Thoracic aorta (tissue), 2 donors: ENCODE measurements at regions not wholly inside any gene's neighbourhood (a gene's known extent, or its start where the extent isn't known, plus 50 kb on each side); places are given as distances from the start of the nearest gene placed in this dataset.

Experiments used
- ATAC-seq: fragments of 150-250 bp; one replicate; pipeline ENCODE4 v1.8.0; 2017; ENCODE audit warnings: low read depth; ENCODE audit not compliant: insufficient number of reproducible peaks, low FRiP score
- DNase-seq: peaks from one replicate; pipeline ENCODE4 v3.0.0-alpha.2; 2020; ENCODE audit warnings: low spot score
- H3K27ac ChIP-seq, 2 donors: fragments of 200-600 bp; sonication (generic); 1 replicate in 1 of 2; 2 replicates in 1 of 2; pipeline ENCODE4 v1.5.1; 2016; ENCODE audit warnings: mild to moderate bottlenecking in 2 of 2, moderate library complexity in 2 of 2
- H3K27me3 ChIP-seq: fragments of 200-600 bp; sonication (generic); replicated peaks from 2 replicates; pipeline ENCODE4 v1.6.0; 2016; ENCODE audit warnings: mild to moderate bottlenecking; ENCODE audit not compliant: insufficient read depth
- H3K36me3 ChIP-seq: fragments of 200-600 bp; sonication (generic); one replicate; pipeline ENCODE4 v1.5.1; 2016
- H3K4me1 ChIP-seq, 2 donors: fragments of 200-600 bp; sonication (generic); 1 replicate in 1 of 2; 2 replicates in 1 of 2; pipeline versions ENCODE4 v1.5.1 to v1.6.0; 2016; ENCODE audit warnings: low read depth in 2 of 2, mild to moderate bottlenecking in 1 of 2; ENCODE audit not compliant: control insufficient read depth in 1 of 2
- H3K4me3 ChIP-seq: fragments of 200-600 bp; sonication (generic); 2 replicates; pipeline ENCODE4 v1.5.1; 2016; ENCODE audit warnings: mild to moderate bottlenecking
- H3K9me3 ChIP-seq: fragments of 200-600 bp; sonication (generic); 2 replicates; pipeline ENCODE4 v1.5.1; 2016
- CTCF ChIP-seq: fragments of 200-600 bp; sonication (generic); IDR thresholded peaks from one replicate; pipeline ENCODE4 v1.5.1; 2019; ENCODE audit warnings: antibody characterized with exemption

- H3K27me3 ChIP-seq: no peaks in the 10 kb centered on the region
- ATAC-seq (no peak), DNase-seq (no peak)
- no peak for TF ChIP-seq CTCF
- H3K27ac ChIP-seq: no peak overlapping the region
- H3K4me3 ChIP-seq: no peak overlapping the region
- H3K9me3 ChIP-seq: no peaks in the 10 kb centered on the region
- H3K36me3 ChIP-seq: no peaks in the 10 kb centered on the region
- H3K4me1 ChIP-seq: no peaks in the 10 kb centered on the region
These were observed 229.1 kb upstream of the SLC14A2 start for GRCh38 chr18:45386041-45386655.

GRCh38 chr18:45387229-45387628, 228.0 kb upstream of the SLC14A2 start:
- no peak overlapping the region for H3K4me3 ChIP-seq
- DNase-seq (no peak), ATAC-seq (no peak)
- no peak for TF ChIP-seq CTCF
- no peaks in the 10 kb centered on the region for H3K36me3 ChIP-seq
- no peaks in the 10 kb centered on the region for H3K27me3 ChIP-seq
- H3K4me1 ChIP-seq: no peaks in the 10 kb centered on the region
- H3K9me3 ChIP-seq: no peaks in the 10 kb centered on the region
- no peak overlapping the region for H3K27ac ChIP-seq

GRCh38 chr18:45398448-45398847, 216.8 kb upstream of the SLC14A2 start:
- H3K4me3 ChIP-seq: no peak overlapping the region
- no peak for DNase-seq
- H3K27ac ChIP-seq: no peak overlapping the region
- no peak for ATAC-seq
- no peaks in the 10 kb centered on the region for H3K36me3 ChIP-seq
- H3K4me1 ChIP-seq: no peaks in the 10 kb centered on the region
- no peaks in the 10 kb centered on the region for H3K27me3 ChIP-seq
- TF ChIP-seq CTCF: no peak
- no peaks in the 10 kb centered on the region for H3K9me3 ChIP-seq

GRCh38 chr18:45399146-45399545, 216.1 kb upstream of the SLC14A2 start:
- Histone ChIP-seq H3K36me3 (no peaks in the 10 kb centered on the region), H3K9me3 (no peaks in the 10 kb centered on the region), H3K4me1 (no peaks in the 10 kb centered on the region), H3K4me3 (no peak overlapping the region), H3K27ac (no peak overlapping the region), H3K27me3 (no peaks in the 10 kb centered on the region)
- DNase-seq: no peak
- no peak for TF ChIP-seq CTCF
- ATAC-seq: no peak

GRCh38 chr18:45399643-45400042, 215.6 kb upstream of the SLC14A2 start:
- no peak for ATAC-seq

More at GRCh38 chr18:45399643-45400042, 215.6 kb upstream of the SLC14A2 start:
- Histone ChIP-seq H3K36me3 (no peaks in the 10 kb centered on the region), H3K27ac (no peak overlapping the region), H3K4me1 (no peaks in the 10 kb centered on the region), H3K4me3 (no peak overlapping the region), H3K9me3 (no peaks in the 10 kb centered on the region), H3K27me3 (no peaks in the 10 kb centered on the region)
- no peak for TF ChIP-seq CTCF
- DNase-seq: no peak
